ENCODE measurements at regions not wholly inside any gene's neighbourhood (a gene's known extent, or its start where the extent isn't known, plus 50 kb on each side); places are given as distances from the start of the nearest gene placed in this dataset.

GRCh38 chr18:59067873-59068272 lies 71.8 kb upstream of the SEC11C start:
- no peak for TF ChIP-seq CTCF (IDR thresholded peaks at IDR 0.05)
- Histone ChIP-seq H3K27ac (no peak overlapping the region), H3K9ac (ENCODE audit: low read depth in 2 of 2, low read length in 2 of 2) (no peak overlapping the region), H3K4me1 (no peaks in the 10 kb centered on the region), H3K36me3 (no peaks in the 10 kb centered on the region), H3K9me3 (no peaks in the 10 kb centered on the region), H3K4me3 (no peak overlapping the region), H3K27me3 (no peaks in the 10 kb centered on the region)
- intact Hi-C loops (cut with DNase I): no loop called here
- peak; percentile 27 for DNase-seq

- H3K27me3 ChIP-seq: no peaks in the 10 kb centered on the region
- no peaks in the 10 kb centered on the region for H3K4me1 ChIP-seq
- H3K4me3 ChIP-seq: no peak overlapping the region
- no peaks in the 10 kb centered on the region for H3K36me3 ChIP-seq
- intact Hi-C loops (cut with DNase I): no loop called here
- no peak overlapping the region for H3K27ac ChIP-seq
- no peak for DNase-seq
- H3K9me3 ChIP-seq: no peaks in the 10 kb centered on the region
- TF ChIP-seq CTCF (IDR thresholded peaks at IDR 0.05): no peak
- no peak overlapping the region for H3K9ac ChIP-seq (ENCODE audit: low read depth in 2 of 2, low read length in 2 of 2)
Observed at GRCh38 chr18:59068276-59069071, 71.2 kb upstream of the SEC11C start.

- peak; percentile 87 for DNase-seq
- H3K27me3 ChIP-seq: no peaks in the 10 kb centered on the region
- intact Hi-C loops (cut with DNase I): loop anchor here (5.0 kb wide), 1 partner anchor 538 kb away; no protein-coding TSS in a partner anchor
- H3K9ac ChIP-seq (ENCODE audit: low read depth in 2 of 2, low read length in 2 of 2): no peak overlapping the region
- H3K36me3 ChIP-seq: no peaks in the 10 kb centered on the region
- no peaks in the 10 kb centered on the region for H3K4me1 ChIP-seq
- peak; percentile 60 for TF ChIP-seq CTCF (IDR thresholded peaks at IDR 0.05)
- H3K4me3 ChIP-seq: no peak overlapping the region
- H3K9me3 ChIP-seq: no peaks in the 10 kb centered on the region
- H3K27ac ChIP-seq: no peak overlapping the region
Observed at GRCh38 chr18:59070181-59070912, 69.3 kb upstream of the SEC11C start.

GRCh38 chr18:59072727-59073421 lies 66.8 kb upstream of the SEC11C start:
- DNase-seq: no peak
- no peaks in the 10 kb centered on the region for H3K27me3 ChIP-seq
- intact Hi-C loops (cut with DNase I): loop anchor here (5.0 kb wide), 1 partner anchor 541 kb away; no protein-coding TSS in a partner anchor
- no peak overlapping the region for H3K27ac ChIP-seq
- H3K9me3 ChIP-seq: no peaks in the 10 kb centered on the region
- no peak overlapping the region for H3K4me3 ChIP-seq
- H3K9ac ChIP-seq (ENCODE audit: low read depth in 2 of 2, low read length in 2 of 2): no peak overlapping the region
- H3K4me1 ChIP-seq: no peaks in the 10 kb centered on the region
- H3K36me3 ChIP-seq: no peaks in the 10 kb centered on the region
- TF ChIP-seq CTCF (IDR thresholded peaks at IDR 0.05): no peak

GRCh38 chr18:59075923-59076322 lies 63.8 kb upstream of the SEC11C start:
- H3K27ac ChIP-seq: no peak overlapping the region
- H3K36me3 ChIP-seq: no peaks in the 10 kb centered on the region
- H3K4me3 ChIP-seq: no peak overlapping the region
- no peak for DNase-seq
- H3K4me1 ChIP-seq: no peaks in the 10 kb centered on the region
- intact Hi-C loops (cut with DNase I): no loop called here
- H3K9ac ChIP-seq (ENCODE audit: low read depth in 2 of 2, low read length in 2 of 2): no peak overlapping the region
- TF ChIP-seq CTCF (IDR thresholded peaks at IDR 0.05): no peak
- H3K27me3 ChIP-seq: no peaks in the 10 kb centered on the region
- H3K9me3 ChIP-seq: no peaks in the 10 kb centered on the region

All from colonic mucosa (tissue), 4 donors.